K562 (cell line): ENCODE measurements at regions not wholly inside any gene's neighbourhood (a gene's known extent, or its start where the extent isn't known, plus 50 kb on each side); places are given as distances from the start of the nearest gene placed in this dataset.

Source experiments
- ATAC-seq: fragments of 200-7000 bp; cut with Tn5 transposase; 3 replicates; pipeline ENCODE4 v1.9.1; 2020; ENCODE audit warnings: moderate library complexity
- BruUV-seq: library from RNA; stranded (reverse); fragments of 400-500 nt; replicated peaks from 2 replicates; lab custom pipeline; 2021; lab: Mats Ljungman, UMichigan
- CTCF ChIA-PET: fragments of 300-600 bp; formaldehyde crosslinking; extraction: SDS; loops from one replicate; lab custom pipeline; 2021; ENCODE audit warnings: low intra/inter-chr PET ratio; lab: Yijun Ruan, JAX
- POLR2A ChIA-PET: fragments of 300-600, 350-650 bp; sonication (Branson Sonifier 250); formaldehyde crosslinking; extraction: SDS; loops from one replicate; lab custom pipeline; 2021; ENCODE audit warnings: antibody characterized with exemption, inconsistent platforms; lab: Yijun Ruan, JAX
- DNase-seq, 4 experiments: peaks; one replicate each; pipeline versions ENCODE4 v3.0.0 to v3.0.0-alpha.2; 2011 to 2018; ENCODE audit warnings: low spot score in 3 of 4, mixed read lengths in 3 of 4; ENCODE audit errors: extremely low read depth in 1 of 4
- FAIRE-seq: peaks from 2 replicates; lab custom pipeline; 2011; peaks lifted over from hg19 to GRCh38; lab: Jason Lieb, UNC
- H2AFZ ChIP-seq: 2 replicates; pipeline ENCODE4 v1.6.0; 2011; ENCODE audit warnings: low read depth, low read length, control low read depth, inconsistent platforms
- H3K27ac ChIP-seq: fragments of 200-600 bp; 3 replicates; pipeline ENCODE4 v1.8.0; 2011; ENCODE audit warnings: low read depth, mild to moderate bottlenecking, control low read depth, inconsistent platforms, low read length, moderate library complexity, mixed read lengths; ENCODE audit errors: extremely low read depth
- H3K27me3 ChIP-seq, 2 experiments: fragments of 300-600 bp in 1 of 2; 2 replicates in 1 of 2; 3 replicates in 1 of 2; pipeline versions ENCODE4 v1.6.0 to v1.8.0; 2011; ENCODE audit warnings: inconsistent platforms in 2 of 2, low read length in 2 of 2, mild to moderate bottlenecking in 1 of 2, mixed read lengths in 1 of 2, moderate library complexity in 1 of 2; ENCODE audit not compliant: control insufficient read depth in 2 of 2, insufficient read depth in 2 of 2
- H3K36me3 ChIP-seq: fragments of 300-600 bp; 3 replicates; pipeline ENCODE4 v1.8.0; 2011; ENCODE audit warnings: mild to moderate bottlenecking, low read length, inconsistent platforms; ENCODE audit not compliant: control insufficient read depth, insufficient read depth
- H3K4me1 ChIP-seq, 2 experiments: fragments of 200-600 bp in 1 of 2; replicated peaks in 1 of 2; 2 replicates in 1 of 2; 3 replicates in 1 of 2; pipeline versions ENCODE4 v1.5.1 to v1.8.0; 2011; ENCODE audit warnings: inconsistent platforms in 2 of 2, low read length in 2 of 2, mild to moderate bottlenecking in 1 of 2, mixed read lengths in 1 of 2, moderate library complexity in 1 of 2; ENCODE audit not compliant: control insufficient read depth in 2 of 2, insufficient read depth in 2 of 2
- H3K4me2 ChIP-seq: 2 replicates; pipeline ENCODE4 v1.6.1; 2011; ENCODE audit warnings: low read length, control low read depth, inconsistent platforms, mixed read lengths; ENCODE audit not compliant: insufficient read depth
- H3K4me3 ChIP-seq: fragments of 200-600 bp; sonication (generic), shearing (Covaris generic); 2 replicates; pipeline ENCODE4 v1.5.1; 2016; ENCODE audit warnings: control low read depth, inconsistent platforms
- H3K79me2 ChIP-seq: fragments of 200-600 bp; 3 replicates; pipeline ENCODE4 v1.8.0; 2011; ENCODE audit warnings: low read length, inconsistent platforms; ENCODE audit not compliant: control insufficient read depth, insufficient read depth
- H3K9ac ChIP-seq, 2 experiments: 2 replicates each; pipeline versions ENCODE4 v1.6.0 to v1.6.1; 2011; ENCODE audit warnings: low read depth in 2 of 2, low read length in 2 of 2, control low read depth in 1 of 2, inconsistent platforms in 1 of 2, mild to moderate bottlenecking in 1 of 2, mixed read lengths in 1 of 2; ENCODE audit not compliant: insufficient read depth in 1 of 2
- H3K9me1 ChIP-seq: one replicate; pipeline ENCODE4 v1.6.0; 2011; ENCODE audit warnings: inconsistent platforms, mild to moderate bottlenecking, low read length, moderate library complexity; ENCODE audit not compliant: control insufficient read depth, insufficient read depth
- H3K9me3 ChIP-seq: replicated peaks from 2 replicates; pipeline ENCODE4 v1.5.1; 2011; ENCODE audit warnings: low read depth, low read length, inconsistent platforms; ENCODE audit not compliant: control insufficient read depth, insufficient read depth
- H4K20me1 ChIP-seq: replicated peaks from 2 replicates; pipeline ENCODE4 v1.6.1; 2011; ENCODE audit warnings: low read length, inconsistent platforms, mixed read lengths; ENCODE audit not compliant: control insufficient read depth, insufficient read depth
- CREB3 ChIP-seq: fragments of 450-650 bp; conservative IDR thresholded peaks from 2 replicates; pipeline ENCODE4 v1.6.1; 2016; ENCODE audit warnings: missing genetic modification characterization, low read depth, mild to moderate bottlenecking, missing compliant biosample characterization, moderate library complexity
- POLR3G ChIP-seq: IDR thresholded peaks from 2 replicates; pipeline ENCODE4 v1.6.1; 2011; ENCODE audit not compliant: insufficient read length, insufficient replicate concordance; ENCODE audit errors: extremely low read depth
- RFX5 ChIP-seq: IDR thresholded peaks from 2 replicates; pipeline ENCODE4 v1.6.1; 2011; ENCODE audit warnings: low read depth, mild to moderate bottlenecking, improper control_type of control experiment, low read length
- RFX7 ChIP-seq: fragments of 250-450 bp; sonication (Bioruptor Pico); IDR thresholded peaks from 2 replicates; pipeline ENCODE4 v1.5.1; 2021; ENCODE audit warnings: mild to moderate bottlenecking
- SMARCC2 ChIP-seq: fragments of 450-650 bp; IDR thresholded peaks from 2 replicates; pipeline ENCODE4 v1.6.1; 2017; ENCODE audit warnings: antibody characterized with exemption, moderate library complexity, mild to moderate bottlenecking, low read depth
- SREBF1 ChIP-seq: fragments of 150-350 bp; IDR thresholded peaks from 2 replicates; pipeline ENCODE4 v1.6.1; 2014; ENCODE audit warnings: antibody characterized with exemption, low read depth, low read length, borderline replicate concordance
- SRSF1 ChIP-seq: fragments of 200-400 bp; formaldehyde crosslinking; IDR thresholded peaks from 2 replicates; pipeline ENCODE4 v1.6.1; 2017; ENCODE audit warnings: mild to moderate bottlenecking, low read depth, low read length, moderate library complexity
- VEZF1 ChIP-seq: fragments of 200-800 bp; sonication (Bioruptor generic); IDR thresholded peaks from 2 replicates; pipeline ENCODE4 v1.6.1; 2017; ENCODE audit warnings: missing genetic modification characterization, missing compliant biosample characterization
- XRCC3 ChIP-seq: fragments of 450-650 bp; IDR thresholded peaks from 2 replicates; pipeline ENCODE4 v1.6.1; 2017; ENCODE audit warnings: mild to moderate bottlenecking, moderate library complexity
- XRCC5 ChIP-seq: fragments of 200-400 bp; formaldehyde crosslinking; IDR thresholded peaks from 2 replicates; pipeline ENCODE4 v1.6.1; 2017; ENCODE audit warnings: low read depth, mild to moderate bottlenecking, low read length
- ZNF146 ChIP-seq: IDR thresholded peaks from one replicate; pipeline ENCODE4 v1.6.1; 2018; ENCODE audit warnings: missing compliant biosample characterization; ENCODE audit not compliant: unreplicated experiment
- ZNF780A ChIP-seq: fragments of 250-450 bp; sonication (Bioruptor Pico); IDR thresholded peaks from 2 replicates; pipeline ENCODE4 v1.5.0; 2021; ENCODE audit warnings: mild to moderate bottlenecking
- WGBS: fragments of 100-300 bp; shearing (Covaris generic); methylation state at CpG from one replicate; pipeline ENCODE4 v1.1.6; 2016; ENCODE audit warnings: low coverage, mixed read lengths; ENCODE audit not compliant: insufficient coverage; ENCODE audit errors: missing lambda C conversion rate; 5-methylcytosine and 5-hydroxymethylcytosine counted together
- in situ Hi-C: fragments of 300-500 bp; cut with MboI; formaldehyde crosslinking; loops from 4 replicates; pipeline ENCODE4 v1.15.0; 2018; ENCODE audit warnings: inconsistent platforms, mixed read lengths
- intact Hi-C: fragments of 100-400 bp; cut with micrococcal nuclease; formaldehyde crosslinking; loops from 2 replicates; pipeline ENCODE4 v1.14.2; 2022

GRCh38 chr7:68291710-68292109 is 1295.1 kb downstream of the TYW1 start:
- Histone ChIP-seq H3K27me3 (no peaks in the 10 kb centered on the region), H3K79me2 (no peaks in the 10 kb centered on the region), H3K4me3 (no peak overlapping the region), H2AFZ (no peak overlapping the region), H3K27ac (no peak overlapping the region), H3K9me1 (no peaks in the 10 kb centered on the region), H3K9ac (no peak overlapping the region), H4K20me1 (no peaks in the 10 kb centered on the region), H3K9me3 (no peaks in the 10 kb centered on the region), H3K4me2 (no peak overlapping the region), H3K4me1 (no peaks in the 10 kb centered on the region), H3K36me3 (no peaks in the 10 kb centered on the region)
- no peak for TF ChIP-seq RFX5
- TF ChIP-seq ZNF146 (CRISPR knock-in tag): peak; percentile 49
- ATAC-seq (no peak), DNase-seq (no peak), FAIRE-seq (no peak)
- intact Hi-C loops (no loop called here), in situ Hi-C loops (no loop called here)
- POLR2A ChIA-PET: no interaction called here
- no TSS peak for BruUV-seq
- CTCF ChIA-PET: no interaction called here

- H3K4me1 ChIP-seq: no peaks in the 10 kb centered on the region
- DNase-seq (no peak), ATAC-seq (no peak), FAIRE-seq (no peak)
- no peaks in the 10 kb centered on the region for H3K9me3 ChIP-seq
- H3K4me2 ChIP-seq: no peak overlapping the region
- CTCF ChIA-PET: no interaction called here
- no peaks in the 10 kb centered on the region for H3K27me3 ChIP-seq
- no peaks in the 10 kb centered on the region for H3K9me1 ChIP-seq
- H3K36me3 ChIP-seq: no peaks in the 10 kb centered on the region
- in situ Hi-C loops: no loop called here
- BruUV-seq: no TSS peak
- H3K27ac ChIP-seq: no peak overlapping the region
- H4K20me1 ChIP-seq: no peaks in the 10 kb centered on the region
- no peaks in the 10 kb centered on the region for H3K79me2 ChIP-seq
- 0% methylated on average over 4 of the region's 4 CpGs for WGBS
- H2AFZ ChIP-seq: no peak overlapping the region
- POLR2A ChIA-PET: no interaction called here
- H3K9ac ChIP-seq: no peak overlapping the region
- intact Hi-C loops: no loop called here
- no peak overlapping the region for H3K4me3 ChIP-seq
- TF ChIP-seq CREB3 (tag) (no peak), SMARCC2 (no peak), ZNF780A (CRISPR knock-in tag) (no peak), RFX7 (no peak), XRCC5 (no peak), SREBF1 (no peak), VEZF1 (CRISPR knock-in tag) (no peak), POLR3G (no peak), XRCC3 (no peak), SRSF1 (no peak)
Measured at GRCh38 chr7:68295386-68295785, 1298.8 kb downstream of the TYW1 start.
